ENCODE measurements at regions not wholly inside any gene's neighbourhood (a gene's known extent, or its start where the extent isn't known, plus 50 kb on each side); places are given as distances from the start of the nearest gene placed in this dataset.

DNA sequence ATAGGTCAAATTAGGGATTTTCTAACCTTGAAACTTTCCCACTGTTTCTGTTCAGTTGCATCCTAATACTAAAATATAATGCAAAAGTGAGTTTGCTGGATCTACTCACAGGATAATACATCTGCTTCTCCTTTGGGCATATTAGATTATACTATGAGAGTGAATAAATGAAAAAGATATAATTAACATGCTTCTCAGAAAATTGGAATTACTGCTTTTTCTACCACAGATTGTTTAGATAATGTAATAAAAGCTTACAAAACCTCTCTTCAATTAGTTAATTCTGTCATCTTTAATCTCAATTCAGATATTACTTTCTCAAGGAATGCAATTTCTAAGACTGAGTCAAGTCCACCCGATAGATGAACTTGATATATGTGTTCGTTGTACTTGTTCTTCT lies 1077.2 kb upstream of the CDH2 start:
- no peak overlapping the region for H3K27ac ChIP-seq
- TF ChIP-seq ZFX (IDR thresholded peaks at IDR 0.05) = no peak
- TF ChIP-seq, protein P1, sequence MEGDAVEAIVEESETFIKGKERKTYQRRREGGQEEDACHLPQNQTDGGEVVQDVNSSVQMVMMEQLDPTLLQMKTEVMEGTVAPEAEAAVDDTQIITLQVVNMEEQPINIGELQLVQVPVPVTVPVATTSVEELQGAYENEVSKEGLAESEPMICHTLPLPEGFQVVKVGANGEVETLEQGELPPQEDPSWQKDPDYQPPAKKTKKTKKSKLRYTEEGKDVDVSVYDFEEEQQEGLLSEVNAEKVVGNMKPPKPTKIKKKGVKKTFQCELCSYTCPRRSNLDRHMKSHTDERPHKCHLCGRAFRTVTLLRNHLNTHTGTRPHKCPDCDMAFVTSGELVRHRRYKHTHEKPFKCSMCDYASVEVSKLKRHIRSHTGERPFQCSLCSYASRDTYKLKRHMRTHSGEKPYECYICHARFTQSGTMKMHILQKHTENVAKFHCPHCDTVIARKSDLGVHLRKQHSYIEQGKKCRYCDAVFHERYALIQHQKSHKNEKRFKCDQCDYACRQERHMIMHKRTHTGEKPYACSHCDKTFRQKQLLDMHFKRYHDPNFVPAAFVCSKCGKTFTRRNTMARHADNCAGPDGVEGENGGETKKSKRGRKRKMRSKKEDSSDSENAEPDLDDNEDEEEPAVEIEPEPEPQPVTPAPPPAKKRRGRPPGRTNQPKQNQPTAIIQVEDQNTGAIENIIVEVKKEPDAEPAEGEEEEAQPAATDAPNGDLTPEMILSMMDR (conservative IDR thresholded peaks at IDR 0.05) = no peak

DNA sequence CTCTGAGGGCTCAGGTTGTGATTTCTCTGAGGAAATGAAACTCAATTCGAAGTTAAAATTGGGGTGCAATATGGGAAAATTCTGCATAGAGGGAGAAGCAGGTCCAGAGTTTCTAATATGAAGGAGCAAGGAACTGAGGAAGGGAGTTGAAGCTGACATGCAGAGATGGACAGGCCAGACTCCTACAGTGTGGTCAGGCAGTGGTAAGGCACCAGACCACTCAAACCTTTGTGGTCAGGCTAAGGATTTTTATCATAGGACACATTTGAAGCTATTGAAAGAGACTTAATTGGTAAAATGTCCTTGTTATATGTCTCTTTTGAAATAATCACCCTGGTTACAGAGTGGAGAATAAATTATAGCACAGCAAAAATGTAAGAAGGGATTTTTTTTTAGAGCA lies 1074.8 kb upstream of the CDH2 start:
- TF ChIP-seq, protein P1 (conservative IDR thresholded peaks at IDR 0.05) = no peak
- TF ChIP-seq ZFX (IDR thresholded peaks at IDR 0.05) = no peak
- H3K27ac ChIP-seq = no peak overlapping the region

DNA sequence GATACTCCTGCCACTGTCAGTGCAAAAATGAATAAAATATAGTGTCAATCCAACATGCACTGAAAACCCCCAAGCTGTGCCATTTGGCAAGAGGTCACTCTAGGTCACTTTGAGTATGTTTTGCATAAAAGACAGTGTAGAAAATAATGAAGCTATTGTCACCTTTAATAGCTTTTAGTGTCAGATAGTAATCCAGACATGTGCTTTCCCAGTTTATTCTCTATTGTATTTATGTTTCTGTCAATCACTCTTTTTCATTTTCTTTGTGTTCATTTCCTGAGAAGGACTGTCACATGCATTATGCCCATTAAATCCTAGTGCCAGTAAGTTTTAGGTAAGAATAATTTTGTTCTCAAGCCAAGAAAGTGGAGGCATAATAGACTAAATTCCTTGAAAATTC lies 1073.9 kb upstream of the CDH2 start:
- TF ChIP-seq ZFX (IDR thresholded peaks at IDR 0.05) = no peak
- TF ChIP-seq, protein P1 (conservative IDR thresholded peaks at IDR 0.05) = no peak
- H3K27ac ChIP-seq = no peak overlapping the region

DNA sequence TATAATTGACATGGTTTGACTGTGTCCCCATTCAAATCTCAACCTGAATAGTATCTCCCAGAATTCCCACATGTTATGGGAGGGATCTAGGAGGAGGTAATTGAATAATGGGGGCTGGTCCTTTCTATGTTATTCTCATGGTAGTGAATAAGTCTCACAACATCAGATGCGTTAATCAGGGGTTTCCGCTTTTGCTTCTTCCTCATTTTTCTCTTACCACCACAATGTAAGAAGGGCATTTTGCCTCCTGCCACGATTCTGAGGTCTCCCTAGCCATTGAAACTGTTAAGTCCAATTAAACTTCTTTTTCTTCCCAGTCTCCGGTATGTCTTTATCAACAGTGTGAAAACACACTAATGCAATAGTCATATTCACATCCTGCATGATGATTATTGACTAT lies 1073.3 kb upstream of the CDH2 start:
- no peak for TF ChIP-seq ZFX (IDR thresholded peaks at IDR 0.05)
- TF ChIP-seq, protein P1 (conservative IDR thresholded peaks at IDR 0.05) = no peak
- no peak overlapping the region for H3K27ac ChIP-seq

DNA sequence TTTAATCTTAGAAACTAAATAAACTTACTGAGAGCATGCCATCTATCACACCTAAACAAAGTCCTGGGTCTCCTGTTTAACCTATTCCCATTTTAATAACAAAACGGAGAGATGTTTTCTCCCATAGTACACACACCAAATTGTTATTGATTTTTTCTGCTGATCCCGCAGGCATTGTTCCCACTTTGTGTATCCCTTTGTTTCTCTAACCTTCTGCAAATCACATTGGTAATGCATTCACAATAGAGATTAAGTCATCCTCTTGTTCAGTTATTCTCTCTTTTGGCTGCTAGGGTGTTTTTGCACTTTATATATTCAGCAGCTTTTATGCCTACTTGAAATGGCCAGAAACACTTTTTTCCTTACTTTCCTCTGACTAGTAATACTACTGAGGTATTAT lies 1071.9 kb upstream of the CDH2 start:
- no peak for TF ChIP-seq ZFX (IDR thresholded peaks at IDR 0.05)
- TF ChIP-seq, protein P1 (conservative IDR thresholded peaks at IDR 0.05) = no peak
- H3K27ac ChIP-seq = no peak overlapping the region

DNA sequence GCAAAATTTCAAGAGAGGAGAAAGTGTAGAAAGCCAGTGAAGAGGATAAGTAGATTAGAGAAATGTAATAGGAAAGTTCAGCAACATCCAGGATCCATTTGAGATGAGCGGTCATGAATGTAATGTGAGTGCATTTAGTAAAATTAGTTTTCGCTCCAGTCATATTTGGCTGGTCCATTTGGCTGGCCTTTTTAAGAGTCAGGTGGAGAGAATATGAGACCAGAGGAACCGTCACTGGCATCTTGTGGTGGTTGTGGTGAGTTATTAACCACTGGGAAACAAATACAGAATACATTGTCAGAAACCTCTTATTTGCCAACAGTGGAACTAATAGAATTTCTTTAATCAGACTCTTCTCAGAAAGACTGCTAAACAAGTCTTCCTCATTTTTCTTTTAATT lies 1064.3 kb upstream of the CDH2 start:
- no peak overlapping the region for H3K27ac ChIP-seq
- TF ChIP-seq, protein P1 (conservative IDR thresholded peaks at IDR 0.05) = no peak
- no peak for TF ChIP-seq ZFX (IDR thresholded peaks at IDR 0.05)

DNA sequence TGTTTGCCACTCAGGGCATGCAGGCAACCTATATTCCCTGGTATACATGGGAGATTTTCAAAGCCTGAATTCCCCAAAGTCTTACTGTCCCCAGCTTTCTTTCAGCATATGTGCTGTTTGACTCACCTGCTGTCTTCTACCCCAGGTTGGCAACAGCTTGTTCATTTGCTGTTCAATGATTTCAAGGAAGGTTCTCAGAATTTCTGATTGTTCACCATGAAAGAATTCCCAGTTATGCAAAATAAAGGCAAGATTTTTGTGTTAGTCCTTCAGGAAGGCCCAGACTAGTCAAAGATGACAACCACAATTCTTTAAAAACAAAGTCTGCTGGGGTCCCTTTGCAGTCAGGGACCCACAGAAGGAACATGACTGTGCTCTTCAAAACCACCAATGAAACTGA lies 1057.8 kb upstream of the CDH2 start:
- no peak overlapping the region for H3K27ac ChIP-seq
- no peak for TF ChIP-seq ZFX (IDR thresholded peaks at IDR 0.05)
- TF ChIP-seq, protein P1 (conservative IDR thresholded peaks at IDR 0.05) = no peak
